ENCODE measurements at regions not wholly inside any gene's neighbourhood (a gene's known extent, or its start where the extent isn't known, plus 50 kb on each side); places are given as distances from the start of the nearest gene placed in this dataset.

GRCh38 chrX:124829930-124830329 is 483.6 kb downstream of the SH2D1A start:
- WGBS, 2 donors (ENCODE audit: extremely low coverage in 2 of 2, insufficient read length in 2 of 2, insufficient replicate concordance in 1 of 2): no CpG with 5 or more reads among the region's 5 CpGs
- no peak overlapping the region for H3K27ac ChIP-seq (replicated peaks; ENCODE audit: low read length)
- H2BK120ac ChIP-seq (ENCODE audit: low read depth, low read length): no peak overlapping the region
- no peak overlapping the region for H2BK15ac ChIP-seq (ENCODE audit: low read length)
- no peak overlapping the region for H3K4me2 ChIP-seq (ENCODE audit: insufficient read depth, low read length, poor library complexity, severe bottlenecking)
- H2AK5ac ChIP-seq (ENCODE audit: low read depth, low read length): no peak overlapping the region
- no peaks in the 10 kb centered on the region for H3K4me1 ChIP-seq (ENCODE audit: control insufficient read depth in 2 of 2, insufficient read depth in 1 of 2, low read depth in 1 of 2, low read length in 2 of 2)
- H3K27me3 ChIP-seq (ENCODE audit: control insufficient read depth in 3 of 3, insufficient read depth in 3 of 3, low read depth in 1 of 3, low read length in 3 of 3): no peaks in the 10 kb centered on the region
- H2BK5ac ChIP-seq (ENCODE audit: low read length): no peak overlapping the region
- DNase-seq (ENCODE audit: low spot score): no peak
- H3K18ac ChIP-seq (ENCODE audit: low read length): no peak overlapping the region
- no peak overlapping the region for H2BK12ac ChIP-seq (ENCODE audit: low read length)
- H2AFZ ChIP-seq (ENCODE audit: low read length): no peak overlapping the region
- H3K9me3 ChIP-seq (replicated peaks in 1 of 2; ENCODE audit: control insufficient read depth in 2 of 2, insufficient read depth in 1 of 2, low read depth in 1 of 2, low read length in 2 of 2): no peaks in the 10 kb centered on the region
- no peak overlapping the region for H3K4ac ChIP-seq (ENCODE audit: low read length)
- no peak overlapping the region for H3K23ac ChIP-seq (ENCODE audit: low read depth, low read length, poor library complexity)
- H3K9ac ChIP-seq (ENCODE audit: low read depth, low read length, poor library complexity): no peak overlapping the region
- no peaks in the 10 kb centered on the region for H3K79me1 ChIP-seq (ENCODE audit: low read depth, low read length)
- no peak overlapping the region for H4K8ac ChIP-seq (ENCODE audit: low read depth, low read length)
- H3K4me3 ChIP-seq (ENCODE audit: low read length in 2 of 2): no peak overlapping the region
- no peak overlapping the region for H3K14ac ChIP-seq (ENCODE audit: low read length)
- H4K91ac ChIP-seq (ENCODE audit: low read depth, low read length, poor library complexity): no peak overlapping the region
- H3K36me3 ChIP-seq (replicated peaks in 1 of 2; ENCODE audit: control insufficient read depth in 2 of 2, insufficient read depth in 2 of 2, low read length in 2 of 2): no peaks in the 10 kb centered on the region

GRCh38 chrX:124836786-124837185 is 482.9 kb upstream of the TEX13C start:
- H3K18ac ChIP-seq (ENCODE audit: low read length): no peak overlapping the region
- H3K9me3 ChIP-seq (replicated peaks in 1 of 2; ENCODE audit: control insufficient read depth in 2 of 2, insufficient read depth in 1 of 2, low read depth in 1 of 2, low read length in 2 of 2): no peaks in the 10 kb centered on the region
- H2BK12ac ChIP-seq (ENCODE audit: low read length): no peak overlapping the region
- no peak overlapping the region for H3K9ac ChIP-seq (ENCODE audit: low read depth, low read length, poor library complexity)
- DNase-seq (ENCODE audit: low spot score): no peak
- H4K8ac ChIP-seq (ENCODE audit: low read depth, low read length): no peak overlapping the region
- H2BK15ac ChIP-seq (ENCODE audit: low read length): no peak overlapping the region
- H3K4ac ChIP-seq (ENCODE audit: low read length): no peak overlapping the region
- H3K14ac ChIP-seq (ENCODE audit: low read length): no peak overlapping the region
- H3K36me3 ChIP-seq (replicated peaks in 1 of 2; ENCODE audit: control insufficient read depth in 2 of 2, insufficient read depth in 2 of 2, low read length in 2 of 2): no peaks in the 10 kb centered on the region
- WGBS, 2 donors (ENCODE audit: extremely low coverage in 2 of 2, insufficient read length in 2 of 2, insufficient replicate concordance in 1 of 2): no CpG with 5 or more reads among the region's 3 CpGs
- no peak overlapping the region for H2BK5ac ChIP-seq (ENCODE audit: low read length)
- H2BK120ac ChIP-seq (ENCODE audit: low read depth, low read length): no peak overlapping the region
- no peaks in the 10 kb centered on the region for H3K4me1 ChIP-seq (ENCODE audit: control insufficient read depth in 2 of 2, insufficient read depth in 1 of 2, low read depth in 1 of 2, low read length in 2 of 2)
- no peak overlapping the region for H4K91ac ChIP-seq (ENCODE audit: low read depth, low read length, poor library complexity)
- H3K4me3 ChIP-seq (ENCODE audit: low read length in 2 of 2): no peak overlapping the region
- no peak overlapping the region for H3K27ac ChIP-seq (replicated peaks; ENCODE audit: low read length)
- H3K79me1 ChIP-seq (ENCODE audit: low read depth, low read length): no peaks in the 10 kb centered on the region
- no peak overlapping the region for H3K4me2 ChIP-seq (ENCODE audit: insufficient read depth, low read length, poor library complexity, severe bottlenecking)
- no peak overlapping the region for H2AK5ac ChIP-seq (ENCODE audit: low read depth, low read length)
- no peaks in the 10 kb centered on the region for H3K27me3 ChIP-seq (ENCODE audit: control insufficient read depth in 3 of 3, insufficient read depth in 3 of 3, low read depth in 1 of 3, low read length in 3 of 3)
- H2AFZ ChIP-seq (ENCODE audit: low read length): no peak overlapping the region
- H3K23ac ChIP-seq (ENCODE audit: low read depth, low read length, poor library complexity): no peak overlapping the region

- Histone ChIP-seq H3K27me3 (ENCODE audit: control insufficient read depth in 3 of 3, insufficient read depth in 3 of 3, low read depth in 1 of 3, low read length in 3 of 3) (no peaks in the 10 kb centered on the region), H2BK5ac (ENCODE audit: low read length) (no peak overlapping the region), H2BK12ac (ENCODE audit: low read length) (no peak overlapping the region), H4K8ac (ENCODE audit: low read depth, low read length) (no peak overlapping the region), H3K9me3 (replicated peaks in 1 of 2; ENCODE audit: control insufficient read depth in 2 of 2, insufficient read depth in 1 of 2, low read depth in 1 of 2, low read length in 2 of 2) (no peaks in the 10 kb centered on the region), H3K4ac (ENCODE audit: low read length) (no peak overlapping the region), H3K4me2 (ENCODE audit: insufficient read depth, low read length, poor library complexity, severe bottlenecking) (no peak overlapping the region), H2BK120ac (ENCODE audit: low read depth, low read length) (no peak overlapping the region), H3K9ac (ENCODE audit: low read depth, low read length, poor library complexity) (no peak overlapping the region), H3K14ac (ENCODE audit: low read length) (no peak overlapping the region), H3K23ac (ENCODE audit: low read depth, low read length, poor library complexity) (no peak overlapping the region), H2AFZ (ENCODE audit: low read length) (no peak overlapping the region), H4K91ac (ENCODE audit: low read depth, low read length, poor library complexity) (no peak overlapping the region), H3K27ac (replicated peaks; ENCODE audit: low read length) (no peak overlapping the region), H2AK5ac (ENCODE audit: low read depth, low read length) (no peak overlapping the region), H2BK15ac (ENCODE audit: low read length) (no peak overlapping the region), H3K18ac (ENCODE audit: low read length) (no peak overlapping the region), H3K4me1 (ENCODE audit: control insufficient read depth in 2 of 2, insufficient read depth in 1 of 2, low read depth in 1 of 2, low read length in 2 of 2) (no peaks in the 10 kb centered on the region), H3K4me3 (ENCODE audit: low read length in 2 of 2) (no peak overlapping the region), H3K36me3 (replicated peaks in 1 of 2; ENCODE audit: control insufficient read depth in 2 of 2, insufficient read depth in 2 of 2, low read length in 2 of 2) (no peaks in the 10 kb centered on the region), H3K79me1 (ENCODE audit: low read depth, low read length) (no peaks in the 10 kb centered on the region)
- WGBS, 2 donors (ENCODE audit: extremely low coverage in 2 of 2, insufficient read length in 2 of 2, insufficient replicate concordance in 1 of 2): no CpG with 5 or more reads among the region's 2 CpGs
- DNase-seq (ENCODE audit: low spot score): no peak
These were observed 477.5 kb upstream of the TEX13C start for GRCh38 chrX:124842205-124842604.

- Histone ChIP-seq H3K79me1 (ENCODE audit: low read depth, low read length) (no peaks in the 10 kb centered on the region), H4K8ac (ENCODE audit: low read depth, low read length) (no peak overlapping the region), H3K4ac (ENCODE audit: low read length) (no peak overlapping the region), H2BK12ac (ENCODE audit: low read length) (no peak overlapping the region), H4K91ac (ENCODE audit: low read depth, low read length, poor library complexity) (no peak overlapping the region), H3K14ac (ENCODE audit: low read length) (no peak overlapping the region), H2BK5ac (ENCODE audit: low read length) (no peak overlapping the region), H2AK5ac (ENCODE audit: low read depth, low read length) (no peak overlapping the region), H2BK120ac (ENCODE audit: low read depth, low read length) (no peak overlapping the region), H3K27me3 (ENCODE audit: control insufficient read depth in 3 of 3, insufficient read depth in 3 of 3, low read depth in 1 of 3, low read length in 3 of 3) (no peaks in the 10 kb centered on the region), H3K27ac (replicated peaks; ENCODE audit: low read length) (no peak overlapping the region), H2BK15ac (ENCODE audit: low read length) (no peak overlapping the region), H3K23ac (ENCODE audit: low read depth, low read length, poor library complexity) (no peak overlapping the region), H3K4me1 (ENCODE audit: control insufficient read depth in 2 of 2, insufficient read depth in 1 of 2, low read depth in 1 of 2, low read length in 2 of 2) (no peaks in the 10 kb centered on the region), H3K4me3 (ENCODE audit: low read length in 2 of 2) (no peak overlapping the region), H3K4me2 (ENCODE audit: insufficient read depth, low read length, poor library complexity, severe bottlenecking) (no peak overlapping the region), H3K18ac (ENCODE audit: low read length) (no peak overlapping the region), H3K9me3 (replicated peaks in 1 of 2; ENCODE audit: control insufficient read depth in 2 of 2, insufficient read depth in 1 of 2, low read depth in 1 of 2, low read length in 2 of 2) (no peaks in the 10 kb centered on the region), H3K9ac (ENCODE audit: low read depth, low read length, poor library complexity) (no peak overlapping the region), H2AFZ (ENCODE audit: low read length) (no peak overlapping the region), H3K36me3 (replicated peaks in 1 of 2; ENCODE audit: control insufficient read depth in 2 of 2, insufficient read depth in 2 of 2, low read length in 2 of 2) (no peaks in the 10 kb centered on the region)
- DNase-seq (ENCODE audit: low spot score): no peak
- WGBS, 2 donors (ENCODE audit: extremely low coverage in 2 of 2, insufficient read length in 2 of 2, insufficient replicate concordance in 1 of 2): no CpG with 5 or more reads among the region's 5 CpGs
These were observed 458.9 kb upstream of the TEX13C start for GRCh38 chrX:124860736-124861135.

Measured in neuronal stem cell (in vitro differentiated cells).